ENCODE measurements at regions not wholly inside any gene's neighbourhood (a gene's known extent, or its start where the extent isn't known, plus 50 kb on each side); places are given as distances from the start of the nearest gene placed in this dataset.
"Not testable (repeated sequence)": the region's sequence is repeated elsewhere in the genome, so short reads cannot be mapped to it uniquely, and the experiment has no call there.

DNA sequence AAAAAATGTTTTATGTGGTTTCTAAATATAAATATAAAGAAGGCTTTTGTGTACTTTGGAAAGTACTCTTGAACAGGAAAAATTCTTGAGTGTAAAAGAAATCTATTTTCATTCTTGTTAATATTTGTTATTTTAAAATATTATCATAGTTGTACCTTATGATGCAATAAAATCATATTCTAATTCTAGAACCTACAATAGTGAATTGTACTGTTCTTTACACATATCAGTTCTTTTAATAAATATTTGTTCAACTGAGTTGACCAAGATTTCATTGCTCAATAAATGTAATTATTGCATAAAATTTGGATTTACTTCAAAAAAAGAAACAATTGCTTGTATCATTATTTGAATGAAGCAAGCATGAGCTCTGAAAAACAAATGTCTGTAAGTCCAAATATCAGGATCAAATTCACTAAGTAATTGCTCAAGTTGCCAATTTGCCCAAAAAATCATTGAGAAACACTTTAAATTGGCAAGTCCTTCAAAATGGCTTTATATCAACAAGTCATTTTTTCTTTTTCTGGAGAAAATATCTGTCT lies 191.6 kb upstream of the SLC16A7 start:
- DNase-seq, result no peak

DNA sequence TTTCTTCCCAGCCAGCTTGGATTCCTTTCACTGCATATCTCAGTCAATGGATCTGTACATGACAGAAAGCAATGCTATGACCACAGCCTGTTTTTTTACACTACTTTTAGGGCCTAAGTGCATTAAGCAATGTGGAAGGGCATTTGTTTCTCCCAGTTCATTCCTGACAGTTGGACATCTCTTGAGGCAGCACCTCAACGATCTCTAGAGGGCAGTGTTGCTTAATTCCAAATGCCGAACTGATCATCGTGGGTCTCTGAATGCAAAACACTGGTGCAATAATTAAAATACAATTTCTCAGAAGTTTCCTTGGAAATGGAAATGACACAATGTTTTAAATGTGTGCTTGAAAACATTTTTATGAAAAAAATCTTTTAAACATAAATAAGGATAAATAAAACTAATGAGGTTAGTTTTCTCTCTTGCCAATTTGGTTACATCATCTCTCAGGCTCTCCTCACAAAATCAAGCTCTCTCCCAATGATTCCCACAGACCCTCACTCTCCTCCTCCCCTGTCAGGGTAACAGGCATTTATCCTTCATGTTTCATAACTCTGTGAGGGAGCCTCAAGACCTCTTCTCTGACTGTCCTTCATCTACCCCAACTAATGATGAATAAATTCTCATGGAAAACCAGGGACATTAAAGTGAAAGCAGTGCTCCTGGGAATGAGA lies 192.4 kb upstream of the SLC16A7 start:
- no peak for DNase-seq

DNA sequence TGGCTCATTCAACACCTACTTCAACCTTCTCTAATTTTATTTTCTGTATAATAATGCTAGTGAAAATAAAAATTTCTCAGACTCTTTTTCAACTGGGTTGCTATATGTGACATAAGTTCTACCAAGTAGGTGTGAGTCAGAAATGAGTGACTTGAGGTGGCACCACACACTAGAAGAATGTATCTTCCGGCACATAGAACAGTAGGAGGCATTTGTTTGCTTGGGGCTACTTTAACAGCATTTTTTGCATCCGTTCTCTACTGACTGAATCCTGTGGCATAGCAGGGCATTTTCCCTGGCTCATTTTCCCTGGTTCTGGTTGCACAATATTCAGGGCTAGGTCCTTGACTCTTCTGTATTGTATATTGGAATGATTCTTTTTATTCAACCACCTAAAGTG lies 194.0 kb upstream of the SLC16A7 start:
- no peak for DNase-seq

DNA sequence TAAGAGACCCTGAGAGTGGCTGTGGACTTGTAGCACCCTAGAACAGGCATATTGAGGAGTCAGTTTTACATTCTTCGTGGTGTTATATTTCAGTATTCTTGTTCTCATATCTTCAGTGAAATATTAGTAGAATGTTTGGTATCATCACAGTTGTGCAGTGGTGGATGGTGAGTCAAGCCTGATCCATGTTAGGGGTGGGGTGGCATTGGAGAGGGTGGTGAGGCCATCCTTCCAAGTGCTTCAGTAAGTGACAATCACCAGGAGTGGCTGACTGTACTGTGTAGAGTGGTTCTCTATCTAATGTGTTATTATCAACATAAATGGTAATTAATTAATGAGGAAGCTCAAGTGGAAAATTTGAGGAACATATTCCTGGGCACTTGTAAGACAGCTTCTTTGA lies 197.7 kb upstream of the SLC16A7 start:
- no peak for DNase-seq

DNA sequence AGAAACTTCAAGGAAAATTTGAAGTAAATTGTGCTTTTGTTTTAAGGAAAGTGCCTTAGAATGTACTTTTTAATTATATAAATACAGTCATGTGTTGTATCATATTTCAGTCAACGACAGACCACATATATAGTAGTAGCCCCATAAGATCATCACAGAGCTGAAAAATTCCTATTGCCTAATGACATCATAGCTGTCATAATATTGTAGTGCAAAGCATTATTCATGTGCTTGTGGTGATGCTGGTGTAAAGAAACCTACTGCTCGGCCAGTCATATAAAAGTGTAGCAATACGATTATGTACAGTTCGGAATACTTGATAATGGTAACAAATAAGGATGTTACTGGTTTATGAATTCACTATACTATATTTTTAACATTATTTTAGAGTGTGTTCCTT lies 198.9 kb upstream of the SLC16A7 start:
- DNase-seq, result no peak

DNA sequence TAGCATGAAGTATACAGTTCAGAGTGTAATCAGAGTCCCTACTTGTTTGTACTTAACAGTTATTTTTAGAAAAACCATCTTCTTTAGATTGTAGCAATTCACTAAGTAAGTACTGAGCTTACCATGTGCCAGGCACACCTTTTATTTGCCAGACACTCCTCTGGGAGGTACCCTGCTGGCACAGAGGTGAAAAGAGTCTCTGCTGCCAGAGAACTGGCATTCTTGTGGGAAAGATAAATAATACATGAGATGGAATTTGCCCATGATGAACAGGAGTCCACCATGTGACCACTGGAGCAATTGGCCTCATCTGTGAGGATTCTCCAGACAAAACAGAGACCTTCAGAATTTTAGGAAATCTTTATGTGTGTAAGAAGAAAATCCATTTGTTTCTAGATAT lies 199.3 kb upstream of the SLC16A7 start:
- no peak for DNase-seq

DNA sequence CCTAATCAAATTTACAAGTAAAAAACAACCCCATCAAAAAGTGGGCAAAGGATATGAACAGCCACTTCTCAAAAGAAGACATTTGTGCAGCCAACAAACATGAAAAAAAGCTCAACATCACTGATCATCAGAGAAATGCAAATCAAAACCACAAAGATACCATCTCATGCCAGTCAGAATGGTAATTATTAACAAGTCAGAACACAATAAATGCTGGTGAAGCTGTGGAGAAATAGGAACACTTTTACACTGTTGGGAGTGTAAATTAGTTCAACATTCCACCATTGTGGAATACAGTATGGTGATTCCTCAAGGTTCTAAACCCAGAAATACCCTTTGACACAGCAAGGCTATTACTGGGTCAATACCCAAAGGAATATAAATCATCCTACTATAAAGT lies 200.5 kb upstream of the SLC16A7 start:
- DNase-seq, result not testable (repeated sequence)

DNA sequence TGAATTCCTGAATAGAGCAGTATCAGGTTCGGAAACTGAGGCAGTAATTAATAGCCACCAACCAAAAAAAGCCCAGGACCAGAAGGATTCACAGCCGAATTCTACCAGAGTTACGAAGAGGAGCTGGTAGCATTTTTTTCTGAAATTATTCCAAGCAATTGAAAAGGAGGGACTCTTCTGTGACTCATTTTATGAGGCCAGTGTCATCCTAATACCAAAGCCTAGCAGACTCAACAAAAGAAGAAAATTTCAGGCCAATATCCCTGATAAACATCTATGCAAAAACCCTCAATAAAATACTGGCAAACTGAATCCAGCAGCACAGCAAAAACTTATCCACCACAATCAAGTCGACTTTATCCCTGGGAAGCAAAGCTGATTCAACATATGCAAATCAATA lies 202.3 kb upstream of the SLC16A7 start:
- DNase-seq, result no peak

DNA sequence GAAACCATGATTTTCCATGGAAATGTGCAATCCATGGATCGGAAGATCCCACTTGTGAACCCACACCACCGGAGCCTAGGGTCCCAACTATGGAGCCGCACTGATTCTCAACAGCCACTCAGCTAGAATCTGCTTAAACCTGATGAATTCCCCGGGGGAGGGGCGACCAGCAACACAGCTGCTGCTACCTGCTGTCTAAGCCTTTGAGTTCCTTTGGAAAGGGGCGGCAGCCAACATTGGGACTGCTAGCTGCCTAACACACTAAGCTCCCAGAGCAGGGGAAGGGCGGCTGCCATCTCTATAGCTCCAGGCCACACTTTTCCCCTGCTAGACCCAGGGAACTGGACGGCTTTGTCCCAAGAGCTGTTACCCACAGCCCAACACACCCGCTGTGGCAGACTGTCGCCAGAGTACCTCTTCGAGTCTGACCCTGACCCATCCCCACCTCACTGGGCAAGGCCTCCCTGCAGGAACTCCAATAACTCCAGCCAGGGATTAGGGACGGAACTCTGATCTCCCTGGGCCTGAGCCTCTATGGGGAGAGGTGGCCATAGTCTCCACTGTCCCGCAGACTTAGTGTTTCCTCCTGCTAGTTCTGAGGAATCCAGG lies 205.8 kb upstream of the SLC16A7 start:
- DNase-seq, result no peak

DNA sequence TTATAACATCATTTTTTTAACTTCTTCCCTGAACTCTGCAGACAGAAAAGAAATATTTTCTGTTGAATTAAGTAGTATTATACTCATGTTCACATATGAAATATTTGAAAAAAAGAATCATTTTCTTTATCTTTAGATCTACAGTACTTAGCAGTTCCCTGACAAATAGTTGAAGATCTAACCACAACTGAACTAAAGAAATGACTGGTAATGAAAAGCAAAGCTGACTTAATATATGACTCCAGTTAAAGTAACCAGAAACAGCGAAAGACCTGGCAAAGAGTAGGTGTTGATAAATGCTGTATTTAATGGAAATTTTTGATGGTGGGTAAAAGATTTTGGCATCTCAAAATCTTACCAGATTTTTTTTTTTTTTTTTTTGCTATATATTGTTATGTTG lies 207.1 kb upstream of the SLC16A7 start:
- no peak for DNase-seq

DNA sequence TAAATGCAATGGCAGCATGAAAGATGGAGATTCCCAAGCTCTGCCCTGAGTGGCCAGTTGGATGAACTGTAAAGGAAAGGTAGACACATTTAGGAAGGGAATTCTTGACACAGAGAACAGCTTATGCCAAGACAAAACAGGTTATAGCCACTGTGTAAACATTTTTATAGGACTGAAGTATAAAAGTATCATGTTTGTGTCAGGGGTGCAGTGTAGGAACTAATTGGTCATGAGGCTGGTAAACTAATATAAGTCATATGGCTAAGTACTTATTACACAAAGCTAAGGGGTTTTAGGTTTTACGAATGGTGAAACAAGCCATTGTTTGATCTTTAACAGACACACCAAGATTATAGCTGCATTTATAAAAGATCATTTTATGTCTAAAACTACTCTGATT lies 207.7 kb upstream of the SLC16A7 start:
- no peak for DNase-seq

DNA sequence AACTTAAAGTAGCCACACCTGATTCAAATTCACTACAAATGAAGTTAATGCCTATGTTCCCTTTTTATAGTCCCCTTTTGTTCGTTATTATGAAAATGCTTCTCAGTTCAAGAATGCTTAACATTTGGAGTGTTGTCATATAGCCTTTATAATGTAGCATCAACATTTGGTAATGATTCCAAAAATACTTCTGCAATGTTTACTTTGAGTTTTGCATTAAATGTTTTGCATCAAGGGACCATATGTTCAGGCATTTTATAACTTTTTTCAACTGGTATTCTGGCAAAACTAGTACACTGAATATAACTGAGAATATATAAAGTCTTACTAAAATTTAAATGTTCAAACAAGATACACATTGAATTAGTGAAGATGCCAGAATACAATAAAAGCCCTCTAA lies 209.6 kb upstream of the SLC16A7 start:
- no peak for DNase-seq

DNA sequence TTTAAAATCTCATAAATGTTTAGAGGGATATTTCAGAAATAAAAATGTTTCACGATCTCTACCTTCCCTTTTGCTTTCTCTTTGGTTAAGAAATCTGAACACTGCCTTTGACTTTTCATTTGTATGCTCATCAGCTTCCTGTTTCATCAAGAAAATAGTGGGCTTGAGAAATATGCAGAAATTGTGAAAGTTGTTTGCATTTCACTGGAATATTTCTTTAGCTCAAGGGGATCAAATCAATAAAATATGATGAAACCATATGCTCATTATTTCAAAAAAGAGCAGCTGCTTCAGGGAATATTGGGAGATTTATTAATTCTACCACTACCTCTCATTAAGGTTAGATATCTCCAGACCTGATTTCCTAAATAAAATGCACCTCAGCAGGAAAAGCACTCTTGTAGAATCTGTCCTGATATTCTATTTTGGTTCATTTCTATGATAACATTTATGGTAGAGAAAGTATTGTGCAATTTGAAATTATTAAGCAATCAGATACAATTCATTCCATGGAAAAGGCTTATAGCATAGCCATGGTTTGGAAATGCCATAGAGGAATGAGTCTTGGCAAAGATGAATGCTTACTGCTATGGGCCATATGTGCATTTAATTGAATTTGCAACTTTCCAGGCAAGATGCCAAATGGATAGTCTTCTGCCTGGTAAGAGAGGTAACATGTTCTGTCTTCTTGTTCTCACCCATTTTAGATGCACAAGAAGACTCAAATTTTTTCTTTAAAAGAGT lies 212.6 kb upstream of the SLC16A7 start:
- DNase-seq, result no peak

DNA sequence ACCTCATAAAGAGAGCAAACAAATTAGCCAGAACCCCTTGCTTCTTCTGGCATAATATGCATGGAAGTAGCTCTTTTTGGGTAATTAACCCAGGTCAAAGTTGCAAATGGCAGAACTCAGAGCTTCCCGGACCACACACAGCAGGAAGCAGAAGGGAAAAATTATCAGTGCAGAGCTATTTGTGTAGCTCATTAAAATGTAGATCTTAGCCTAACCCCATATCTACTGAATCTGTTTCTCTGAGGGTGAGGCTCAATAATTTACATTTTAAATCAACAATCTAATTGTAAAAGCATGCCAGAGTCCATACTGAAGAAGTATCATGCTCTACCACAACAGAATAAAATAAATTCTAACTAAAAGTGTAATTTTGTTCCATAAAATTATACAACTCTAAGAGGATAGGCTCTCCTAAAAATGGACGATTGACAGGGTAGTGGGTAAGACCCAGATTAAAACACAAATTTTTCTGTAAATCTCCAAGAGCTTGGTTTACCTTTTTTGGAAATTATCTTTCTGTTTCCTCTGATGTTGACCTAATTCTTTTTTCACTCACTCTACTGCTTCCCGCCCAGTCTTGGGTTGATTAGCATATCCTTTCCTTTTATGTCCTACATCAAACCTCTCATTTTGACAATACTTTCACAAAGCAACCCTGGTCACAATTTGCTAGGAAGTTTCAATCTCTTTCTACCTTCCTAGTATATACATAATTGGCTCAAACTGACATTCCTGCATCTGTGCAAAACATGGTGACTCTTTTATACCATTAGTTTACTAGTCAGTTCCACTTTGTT lies 213.3 kb upstream of the SLC16A7 start:
- no peak for DNase-seq

DNA sequence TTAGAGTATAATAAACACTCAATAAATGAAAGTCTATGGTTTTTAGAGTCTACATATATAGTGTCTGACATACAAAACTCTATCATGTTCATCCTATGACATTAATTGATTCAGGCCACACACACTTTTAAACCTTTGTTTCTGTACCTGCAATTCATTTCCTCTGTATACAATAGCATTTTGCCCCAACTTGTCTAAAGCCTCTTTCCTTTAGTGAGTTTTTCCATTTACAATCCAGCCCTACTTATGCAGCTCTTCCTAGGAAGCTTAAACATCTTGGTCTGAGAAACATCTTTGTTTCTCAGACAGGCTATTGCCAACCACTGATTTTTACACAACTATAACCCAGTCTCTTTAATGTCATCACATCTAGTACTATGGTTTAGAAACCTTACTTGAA lies 214.7 kb upstream of the SLC16A7 start:
- DNase-seq, result no peak

DNA sequence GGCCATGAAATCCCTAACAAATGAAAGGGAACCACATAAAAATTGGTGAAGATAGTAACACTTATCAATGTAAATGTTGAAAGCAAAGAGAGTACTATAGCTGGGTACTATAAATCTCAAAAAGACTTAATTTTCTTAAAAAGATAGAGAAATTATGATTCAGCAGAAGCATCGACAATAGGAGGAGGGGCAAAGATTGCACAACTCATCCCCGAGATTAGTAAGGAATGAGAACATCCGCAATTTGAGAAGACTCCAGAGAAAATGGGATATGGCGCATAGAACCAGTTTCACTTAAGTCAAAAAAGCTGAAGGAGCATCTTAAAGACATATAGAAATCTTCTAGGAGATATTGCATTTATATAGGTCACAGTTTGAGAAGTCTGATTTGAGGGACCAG lies 220.2 kb upstream of the SLC16A7 start:
- no peak for DNase-seq

DNA sequence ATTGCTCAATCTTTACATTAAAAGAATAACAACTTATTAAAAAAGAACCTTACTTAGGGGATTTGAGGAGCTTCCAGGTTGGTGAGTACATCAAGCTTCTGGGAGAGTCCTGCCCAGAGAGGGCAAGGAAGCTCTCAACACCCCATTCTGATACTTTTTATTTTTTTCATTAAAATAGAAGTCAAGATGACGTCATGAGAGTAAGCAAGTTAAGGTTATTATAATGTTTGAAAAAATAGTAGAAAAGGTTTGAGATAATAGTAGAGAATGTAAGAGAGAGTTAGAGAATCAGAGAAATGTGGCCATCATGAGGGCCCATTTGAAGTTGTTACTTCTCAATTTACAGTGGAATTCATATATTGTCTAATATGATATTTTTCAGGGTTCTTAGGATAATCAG lies 221.0 kb upstream of the SLC16A7 start:
- DNase-seq, result no peak

DNA sequence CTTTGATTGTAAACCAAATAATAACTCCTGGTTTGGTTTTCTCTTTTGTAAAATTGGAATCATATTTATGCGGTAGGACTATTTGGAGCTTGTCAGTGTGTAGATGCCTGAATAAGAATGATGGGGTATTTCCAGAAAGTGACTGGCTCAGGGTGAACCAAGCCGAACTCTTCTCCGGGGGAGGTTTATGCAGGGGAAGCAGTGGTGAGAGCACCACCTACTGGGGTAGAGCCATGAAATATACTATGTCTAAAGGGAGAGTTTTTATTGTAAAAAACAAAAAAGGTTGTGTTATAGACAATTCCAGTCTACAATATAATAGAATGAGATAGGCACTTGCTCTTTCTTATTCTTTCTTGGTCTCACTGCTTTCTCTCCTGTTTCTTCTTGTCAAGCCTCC lies 222.9 kb upstream of the SLC16A7 start:
- DNase-seq, result no peak

DNA sequence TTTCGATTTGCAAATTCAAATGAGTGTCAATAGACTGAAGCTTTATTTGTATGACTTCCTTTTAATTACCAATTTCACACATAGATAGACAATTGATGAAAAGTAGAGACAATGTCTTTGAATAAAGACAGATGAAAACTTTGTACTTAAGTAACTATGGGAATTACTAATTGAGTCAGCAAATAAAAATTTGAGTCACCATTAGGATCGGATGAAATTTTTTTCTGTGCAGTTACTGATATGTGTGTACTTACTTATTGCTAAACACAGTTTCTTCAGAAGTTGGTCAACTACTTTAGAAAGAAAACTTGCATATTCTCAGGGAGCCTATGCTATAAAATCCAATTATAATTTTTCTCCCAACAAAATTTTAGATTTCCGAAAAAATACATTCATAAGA lies 224.9 kb upstream of the SLC16A7 start:
- no peak for DNase-seq

DNA sequence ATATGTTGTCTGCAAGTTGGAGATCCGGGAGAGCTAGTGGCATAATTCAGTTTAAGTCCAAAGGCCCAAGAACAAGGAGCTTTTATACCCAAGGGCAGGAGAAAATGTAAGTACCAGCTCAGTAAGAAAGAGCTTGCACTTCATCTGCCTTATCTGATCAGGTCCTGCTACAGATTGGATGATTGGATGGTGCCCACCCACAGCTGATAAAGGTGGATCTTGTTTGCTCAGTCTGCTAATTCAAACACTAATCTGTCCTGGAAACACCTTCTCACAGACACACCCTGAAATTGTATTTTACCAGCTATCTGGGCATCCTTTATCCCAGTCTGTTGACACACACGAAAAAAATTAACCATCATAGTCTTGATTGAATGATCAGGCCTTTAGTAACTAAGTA lies 230.7 kb upstream of the SLC16A7 start:
- DNase-seq, result no peak

DNA sequence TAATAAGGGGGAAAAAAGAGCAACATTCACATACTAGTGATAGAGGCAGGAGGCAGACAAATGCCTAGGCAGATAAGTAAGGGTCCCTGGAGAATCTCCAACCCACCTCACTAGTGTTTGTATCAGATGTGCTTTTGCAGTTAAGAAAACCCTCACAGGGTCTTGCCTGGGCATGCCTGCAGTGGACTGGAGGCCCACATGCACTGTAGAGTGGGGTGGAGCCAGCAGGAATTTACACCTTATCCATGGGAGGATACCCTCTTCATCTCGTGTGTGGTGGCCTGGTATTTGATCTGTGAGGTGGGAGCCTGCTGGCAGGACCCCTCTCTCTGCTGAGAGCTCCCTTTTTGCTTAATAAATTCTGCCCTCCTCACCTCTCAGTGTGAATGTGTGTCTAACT lies 238.0 kb upstream of the SLC16A7 start:
- DNase-seq, result no peak

DNA sequence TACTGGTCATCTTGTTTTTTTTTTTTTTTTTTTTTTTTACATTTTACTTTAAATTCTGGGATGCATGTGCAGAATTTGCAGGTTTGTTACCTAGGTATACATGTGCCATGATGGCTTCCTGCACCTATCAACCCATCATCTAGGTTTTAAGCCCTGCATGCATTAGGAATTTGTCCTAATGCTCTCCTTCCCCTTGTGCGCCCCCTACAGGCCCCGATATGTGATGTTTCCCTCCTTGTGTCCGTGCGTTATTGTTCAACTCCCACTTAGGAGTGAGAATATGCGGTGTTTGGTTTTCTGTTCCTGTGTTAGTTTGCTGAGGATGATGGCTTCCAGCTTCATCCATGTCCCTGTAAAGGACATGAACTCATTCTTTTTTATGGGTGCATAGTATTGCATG lies 249.6 kb upstream of the SLC16A7 start:
- DNase-seq, result not testable (repeated sequence)

DNA sequence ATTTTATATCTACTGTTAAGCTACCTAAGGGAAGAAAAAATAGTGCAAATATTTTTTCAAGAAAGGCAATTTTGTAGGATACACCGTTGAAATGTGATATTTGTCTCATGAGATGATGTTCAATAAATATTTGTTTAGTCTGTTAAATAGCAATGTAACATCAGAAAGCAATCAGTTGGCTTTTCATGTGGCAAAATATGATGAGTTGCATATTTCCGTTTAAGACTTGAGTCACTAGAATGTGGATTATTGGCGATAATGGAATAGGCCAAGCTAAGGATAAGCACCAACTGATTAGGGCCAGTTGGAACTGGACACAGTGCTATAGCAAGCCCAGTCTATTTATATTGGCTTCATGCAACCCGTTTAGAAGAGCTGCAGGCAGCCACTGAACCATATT lies 250.4 kb upstream of the SLC16A7 start:
- no peak for DNase-seq

Data from NK-92 treated with Interleukin-12 subunit alpha and Interleukin-12 subunit beta, amount 100 ng/mL, for 24 hours (cell line).